Esophagus squamous epithelium (tissue), 4 donors: ENCODE measurements at regions not wholly inside any gene's neighbourhood (a gene's known extent, or its start where the extent isn't known, plus 50 kb on each side); places are given as distances from the start of the nearest gene placed in this dataset.
"Not testable (repeated sequence)": the region's sequence is repeated elsewhere in the genome, so short reads cannot be mapped to it uniquely, and the experiment has no call there.

Experiments
- POLR2A ChIP-seq, 4 donors: fragments of 450-650 bp; IDR thresholded peaks; one replicate each; pipeline ENCODE4 v1.6.1; 2017; ENCODE audit warnings: antibody characterized with exemption in 4 of 4, mild to moderate bottlenecking in 4 of 4, moderate library complexity in 3 of 4
- TF ChIP-seq, protein P1 (sequence below), 6 experiments: fragments of 450-650 bp in 4 of 6; fragments of 200-600 bp in 2 of 6; sonication (generic) in 2 of 6; IDR thresholded peaks; one replicate each; pipeline ENCODE4 v1.5.1; 2016 to 2019; ENCODE audit warnings: antibody characterized with exemption in 6 of 6, mild to moderate bottlenecking in 4 of 6, moderate library complexity in 4 of 6

DNA sequence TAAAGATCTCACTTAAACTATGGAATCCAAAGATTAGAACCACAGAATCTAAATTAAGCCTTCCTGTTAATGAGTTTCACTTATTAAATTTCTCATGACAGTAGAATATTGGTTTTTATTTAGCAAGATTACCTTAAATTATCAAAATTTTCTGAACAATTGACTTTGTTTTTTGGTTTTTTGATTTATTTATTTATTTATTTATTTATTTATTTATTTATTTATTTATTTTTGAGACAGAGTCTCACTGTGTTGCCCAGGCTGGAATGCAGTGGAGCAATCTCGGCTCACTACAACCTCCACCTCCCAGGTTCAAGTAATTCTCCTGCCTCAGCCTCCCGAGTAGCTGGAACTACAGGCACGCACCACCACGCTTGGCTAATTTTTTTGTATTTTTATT, 538.6 kb downstream of the AMY1C start:
- TF ChIP-seq, protein P1, sequence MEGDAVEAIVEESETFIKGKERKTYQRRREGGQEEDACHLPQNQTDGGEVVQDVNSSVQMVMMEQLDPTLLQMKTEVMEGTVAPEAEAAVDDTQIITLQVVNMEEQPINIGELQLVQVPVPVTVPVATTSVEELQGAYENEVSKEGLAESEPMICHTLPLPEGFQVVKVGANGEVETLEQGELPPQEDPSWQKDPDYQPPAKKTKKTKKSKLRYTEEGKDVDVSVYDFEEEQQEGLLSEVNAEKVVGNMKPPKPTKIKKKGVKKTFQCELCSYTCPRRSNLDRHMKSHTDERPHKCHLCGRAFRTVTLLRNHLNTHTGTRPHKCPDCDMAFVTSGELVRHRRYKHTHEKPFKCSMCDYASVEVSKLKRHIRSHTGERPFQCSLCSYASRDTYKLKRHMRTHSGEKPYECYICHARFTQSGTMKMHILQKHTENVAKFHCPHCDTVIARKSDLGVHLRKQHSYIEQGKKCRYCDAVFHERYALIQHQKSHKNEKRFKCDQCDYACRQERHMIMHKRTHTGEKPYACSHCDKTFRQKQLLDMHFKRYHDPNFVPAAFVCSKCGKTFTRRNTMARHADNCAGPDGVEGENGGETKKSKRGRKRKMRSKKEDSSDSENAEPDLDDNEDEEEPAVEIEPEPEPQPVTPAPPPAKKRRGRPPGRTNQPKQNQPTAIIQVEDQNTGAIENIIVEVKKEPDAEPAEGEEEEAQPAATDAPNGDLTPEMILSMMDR (IDR thresholded peaks at IDR 0.05), result not testable (repeated sequence)
- TF ChIP-seq POLR2A (IDR thresholded peaks at IDR 0.05), result not testable (repeated sequence)
